Esophagus (tissue), 2 donors: ENCODE measurements at regions not wholly inside any gene's neighbourhood (a gene's known extent, or its start where the extent isn't known, plus 50 kb on each side); places are given as distances from the start of the nearest gene placed in this dataset.

Experiments used
- H3K27ac ChIP-seq, 2 donors: one replicate each; pipeline ENCODE4 v1.5.1; 2013; ENCODE audit warnings: low read depth in 2 of 2, mild to moderate bottlenecking in 2 of 2, inconsistent platforms in 1 of 2, low read length in 1 of 2, moderate library complexity in 1 of 2
- H3K27me3 ChIP-seq, 2 donors: one replicate each; pipeline ENCODE4 v1.6.1; 2013; ENCODE audit warnings: low read length in 2 of 2, control low read depth in 1 of 2, mild to moderate bottlenecking in 1 of 2; ENCODE audit not compliant: insufficient read depth in 2 of 2, control insufficient read depth in 1 of 2
- H3K36me3 ChIP-seq, 2 donors: one replicate each; pipeline ENCODE4 v1.6.1; 2013; ENCODE audit warnings: low read length in 1 of 2; ENCODE audit not compliant: control insufficient read depth in 2 of 2, insufficient read depth in 2 of 2
- H3K4me1 ChIP-seq, 2 donors: one replicate each; pipeline ENCODE4 v1.6.1; 2013; ENCODE audit warnings: low read length in 1 of 2; ENCODE audit not compliant: control insufficient read depth in 2 of 2, insufficient read depth in 2 of 2
- H3K4me3 ChIP-seq, 2 donors: one replicate each; pipeline ENCODE4 v1.5.1; 2013; ENCODE audit warnings: low read length in 2 of 2, mild to moderate bottlenecking in 2 of 2, low read depth in 1 of 2, moderate library complexity in 1 of 2
- H3K9me3 ChIP-seq, 2 donors: one replicate each; pipeline ENCODE4 v1.6.1; 2013; ENCODE audit warnings: mild to moderate bottlenecking in 2 of 2, low read depth in 1 of 2, low read length in 1 of 2, moderate library complexity in 1 of 2; ENCODE audit not compliant: control insufficient read depth in 2 of 2, insufficient read depth in 1 of 2
- WGBS, 2 donors: extraction: QIAGEN DNeasy Blood & Tissue Kit; methylation state at CpG; one replicate each; pipeline ENCODE4 v1.1.7; 2013; 5-methylcytosine and 5-hydroxymethylcytosine counted together
- donor health status: healthy with polysubstance abuse.
- donor health status: Bipolar disorder and iron deficiency.

GRCh38 chr3:194254040-194254439 is 97.1 kb downstream of the CPN2 start:
- H3K4me3 ChIP-seq: no peak overlapping the region
- peaks cover 0 to 2% of the 10 kb centered on the region in 2 donors for H3K9me3 ChIP-seq
- H3K27me3 ChIP-seq: no peaks in the 10 kb centered on the region
- WGBS, 2 donors: 88 to 89% methylated on average over 7 of the region's 7 CpGs
- H3K27ac ChIP-seq: no peak overlapping the region
- H3K36me3 ChIP-seq: no peaks in the 10 kb centered on the region
- H3K4me1 ChIP-seq: peaks cover 0 to 9% of the 10 kb centered on the region in 2 donors

GRCh38 chr3:194255252-194256039 is 95.7 kb downstream of the CPN2 start:
- Histone ChIP-seq H3K36me3 (no peaks in the 10 kb centered on the region), H3K27ac (peak overlapping the region in 1 of 2 donors; percentile 36), H3K27me3 (no peaks in the 10 kb centered on the region), H3K4me3 (no peak overlapping the region), H3K9me3 (peaks cover 0 to 2% of the 10 kb centered on the region in 2 donors), H3K4me1 (peaks cover 0 to 9% of the 10 kb centered on the region in 2 donors)
- 51 to 58% methylated on average over 19 of the region's 19 CpGs for WGBS, 2 donors

- Histone ChIP-seq H3K4me1 (peaks cover 0 to 1% of the 10 kb centered on the region in 2 donors), H3K9me3 (peaks cover 0 to 2% of the 10 kb centered on the region in 2 donors), H3K27ac (peak overlapping the region in 1 of 2 donors; percentile 36), H3K4me3 (no peak overlapping the region), H3K36me3 (no peaks in the 10 kb centered on the region), H3K27me3 (no peaks in the 10 kb centered on the region)
- 81 to 92% methylated on average over 12 of the region's 12 CpGs for WGBS, 2 donors
Observed at GRCh38 chr3:194256040-194256945, 94.8 kb downstream of the CPN2 start.

- no peaks in the 10 kb centered on the region for H3K36me3 ChIP-seq
- H3K27ac ChIP-seq: no peak overlapping the region
- H3K9me3 ChIP-seq: peaks cover 0 to 2% of the 10 kb centered on the region in 2 donors
- WGBS, 2 donors: 93 to 94% methylated on average over 8 of the region's 8 CpGs
- no peak overlapping the region for H3K4me3 ChIP-seq
- no peaks in the 10 kb centered on the region for H3K27me3 ChIP-seq
- H3K4me1 ChIP-seq: peaks cover 0 to 1% of the 10 kb centered on the region in 2 donors
Observed at GRCh38 chr3:194257151-194257621, 93.9 kb downstream of the CPN2 start.

DNA sequence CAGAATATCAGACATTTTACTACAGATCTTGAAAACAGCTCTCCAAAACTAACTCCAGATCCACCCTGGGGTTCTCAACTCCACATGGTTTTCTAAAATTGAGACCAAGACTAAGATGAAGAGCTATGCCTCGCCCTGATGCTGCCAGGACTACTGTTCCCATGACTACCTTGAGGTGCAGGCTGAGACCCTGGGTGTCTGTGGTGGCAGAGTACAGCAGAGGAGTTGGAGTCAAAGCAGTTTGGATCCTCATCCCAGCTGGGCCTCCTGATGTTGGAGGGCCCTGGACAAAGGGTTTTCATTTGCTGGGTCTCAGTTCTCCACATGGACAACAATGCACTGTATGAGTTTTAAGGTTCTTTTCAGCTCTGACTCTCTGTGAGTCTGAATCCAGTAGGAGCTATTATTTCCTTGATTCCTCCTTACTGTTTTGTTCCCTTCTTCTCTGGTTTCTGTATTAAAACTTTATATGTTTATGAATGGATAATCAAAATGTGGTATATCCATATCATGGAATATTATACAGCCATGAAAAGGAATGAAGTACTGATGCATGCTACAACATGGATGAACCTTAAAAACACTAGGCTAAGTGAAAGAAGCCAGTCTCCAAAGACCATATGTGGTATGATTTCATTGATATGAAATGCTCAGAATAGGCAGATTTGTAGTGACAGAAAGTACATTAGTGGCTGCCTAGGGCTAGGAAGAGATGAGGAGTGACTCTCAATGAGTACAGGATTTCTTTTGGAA is 93.0 kb downstream of the CPN2 start:
- Histone ChIP-seq H3K4me3 (no peak overlapping the region), H3K27me3 (no peaks in the 10 kb centered on the region), H3K9me3 (peaks cover 0 to 2% of the 10 kb centered on the region in 2 donors), H3K36me3 (no peaks in the 10 kb centered on the region), H3K4me1 (peaks cover 0 to 1% of the 10 kb centered on the region in 2 donors), H3K27ac (no peak overlapping the region)
- WGBS, 2 donors: 75 to 78% methylated on average over 1 of the region's 1 CpG

GRCh38 chr3:194259982-194260766 is 91.0 kb downstream of the CPN2 start:
- Histone ChIP-seq H3K9me3 (peaks cover 0 to 2% of the 10 kb centered on the region in 2 donors), H3K27me3 (no peaks in the 10 kb centered on the region), H3K4me3 (no peak overlapping the region), H3K36me3 (no peaks in the 10 kb centered on the region), H3K4me1 (peaks cover 0 to under 1% of the 10 kb centered on the region in 2 donors), H3K27ac (no peak overlapping the region)
- 73 to 81% methylated on average over 9 of the region's 9 CpGs for WGBS, 2 donors

DNA sequence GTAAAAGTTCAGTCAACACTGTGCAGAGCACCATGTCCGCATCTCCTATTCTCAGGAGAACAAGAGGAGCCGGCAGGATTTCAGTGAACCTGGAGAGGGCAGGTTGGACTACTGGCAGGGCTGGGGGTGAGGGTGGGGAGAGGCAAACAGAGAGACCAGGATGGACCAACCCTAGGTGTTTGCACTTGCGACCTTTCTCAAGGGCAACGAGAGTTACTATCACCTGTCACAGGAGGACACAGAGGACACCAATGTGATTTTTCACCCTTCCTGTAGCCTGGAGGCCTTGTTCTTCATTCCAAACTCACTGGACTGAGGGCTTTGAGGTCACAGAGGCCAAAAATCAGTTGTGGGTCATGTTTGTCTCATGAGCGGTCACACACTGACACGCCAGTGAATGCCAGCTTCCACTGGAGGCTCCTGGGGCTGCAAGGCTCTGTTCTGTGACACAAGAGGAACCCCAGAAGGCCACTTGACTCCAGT is 89.5 kb downstream of the CPN2 start:
- 92 to 93% methylated on average over 6 of the region's 6 CpGs for WGBS, 2 donors
- H3K27ac ChIP-seq: no peak overlapping the region
- H3K4me3 ChIP-seq: no peak overlapping the region
- H3K36me3 ChIP-seq: no peaks in the 10 kb centered on the region
- peaks cover 0 to 2% of the 10 kb centered on the region in 2 donors for H3K9me3 ChIP-seq
- H3K4me1 ChIP-seq: peaks cover 0 to 6% of the 10 kb centered on the region in 2 donors
- H3K27me3 ChIP-seq: no peaks in the 10 kb centered on the region

DNA sequence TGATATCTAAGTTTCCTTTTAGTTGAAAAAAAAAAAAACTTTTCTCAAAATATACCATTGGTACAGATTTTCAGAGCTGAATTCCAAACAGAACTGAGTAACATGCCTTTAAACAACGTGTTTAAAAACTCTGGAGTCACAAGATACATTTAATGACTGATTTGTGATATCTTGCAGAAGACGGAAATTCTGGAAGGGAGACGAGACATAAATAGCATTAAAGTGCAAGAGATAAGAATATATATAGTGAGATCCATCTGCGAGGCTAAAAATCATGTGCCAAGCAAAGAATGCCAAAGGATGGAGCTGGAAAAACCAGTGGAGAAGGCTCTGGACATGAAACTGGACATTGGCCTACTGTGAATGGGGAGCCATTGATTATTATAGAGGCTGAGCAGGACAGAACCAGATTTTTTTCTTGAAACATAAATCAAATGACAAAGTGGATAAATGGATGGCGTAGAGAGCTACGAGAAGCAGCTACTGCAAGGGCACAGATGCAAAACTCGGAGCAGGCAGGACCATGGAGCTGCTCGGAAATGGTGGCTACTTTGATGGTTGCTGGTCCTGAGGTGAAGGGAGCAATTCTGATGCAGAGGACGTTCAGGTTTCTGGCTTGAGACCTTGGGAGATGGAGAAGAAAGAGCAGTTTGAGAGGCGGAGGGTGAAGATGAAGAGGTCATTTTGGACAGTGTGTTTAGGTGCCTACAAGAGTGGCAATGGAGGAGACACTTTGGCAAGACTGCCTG is 88.8 kb downstream of the CPN2 start:
- H3K4me3 ChIP-seq: no peak overlapping the region
- peaks cover 0 to 2% of the 10 kb centered on the region in 2 donors for H3K9me3 ChIP-seq
- peaks cover 0 to 6% of the 10 kb centered on the region in 2 donors for H3K4me1 ChIP-seq
- WGBS, 2 donors: 80 to 88% methylated on average over 10 of the region's 10 CpGs
- no peaks in the 10 kb centered on the region for H3K27me3 ChIP-seq
- no peaks in the 10 kb centered on the region for H3K36me3 ChIP-seq
- H3K27ac ChIP-seq: no peak overlapping the region
